Duodenal mucosa (tissue), 2 donors: ENCODE measurements at regions not wholly inside any gene's neighbourhood (a gene's known extent, or its start where the extent isn't known, plus 50 kb on each side); places are given as distances from the start of the nearest gene placed in this dataset.

Experiments
- H3K27ac ChIP-seq: one replicate; pipeline ENCODE4 v1.7.0; 2013; ENCODE audit warnings: low read depth, low read length
- H3K27me3 ChIP-seq, 2 donors: one replicate each; pipeline ENCODE4 v1.7.0; 2013; ENCODE audit warnings: low read length in 2 of 2, control low read depth in 1 of 2; ENCODE audit not compliant: insufficient read depth in 2 of 2, control insufficient read depth in 1 of 2
- H3K36me3 ChIP-seq, 2 donors: one replicate each; pipeline ENCODE4 v1.7.0; 2013; ENCODE audit warnings: low read length in 2 of 2, control low read depth in 1 of 2; ENCODE audit not compliant: insufficient read depth in 2 of 2, control insufficient read depth in 1 of 2
- H3K4me1 ChIP-seq, 2 donors: one replicate each; pipeline ENCODE4 v1.7.0; 2013; ENCODE audit warnings: low read length in 2 of 2, control low read depth in 1 of 2; ENCODE audit not compliant: insufficient read depth in 2 of 2, control insufficient read depth in 1 of 2
- H3K4me3 ChIP-seq, 2 donors: one replicate each; pipeline ENCODE4 v1.7.0; 2013; ENCODE audit warnings: low read length in 2 of 2, low read depth in 1 of 2
- H3K9ac ChIP-seq, 2 donors: one replicate each; pipeline ENCODE4 v1.7.0; 2013; ENCODE audit warnings: low read length in 2 of 2, low read depth in 1 of 2
- H3K9me3 ChIP-seq, 2 donors: one replicate each; pipeline ENCODE4 v1.7.0; 2013; ENCODE audit warnings: low read length in 2 of 2, control low read depth in 1 of 2; ENCODE audit not compliant: control insufficient read depth in 1 of 2

- Histone ChIP-seq H3K9me3 (no peaks in the 10 kb centered on the region), H3K36me3 (peaks cover 0 to 4% of the 10 kb centered on the region in 2 donors), H3K27ac (no peak overlapping the region), H3K4me3 (no peak overlapping the region), H3K4me1 (peaks cover 0 to 3% of the 10 kb centered on the region in 2 donors), H3K27me3 (no peaks in the 10 kb centered on the region), H3K9ac (no peak overlapping the region)
These were observed 113.1 kb downstream of the C9orf50 start for GRCh38 chr9:129507805-129508204.

DNA sequence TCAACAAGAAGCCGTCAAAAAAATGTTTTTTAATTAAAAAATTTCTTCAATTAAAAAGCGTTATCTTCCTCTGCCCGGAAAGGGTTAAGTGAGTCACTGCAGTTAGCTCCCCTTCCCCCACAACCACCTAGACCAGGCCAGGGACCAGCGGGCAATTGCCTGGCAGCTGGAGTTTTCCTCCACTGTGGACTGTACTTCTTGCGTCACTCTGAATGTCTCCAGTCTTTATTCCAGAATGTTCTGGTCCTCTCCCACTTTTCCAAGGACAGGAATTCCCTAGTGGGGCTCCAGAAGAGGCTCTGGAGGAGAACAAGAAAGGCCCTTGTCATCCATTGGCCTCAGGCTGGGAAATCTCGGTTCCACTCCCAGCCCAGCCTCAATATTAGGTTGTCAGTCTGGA lies 114.0 kb downstream of the C9orf50 start:
- no peaks in the 10 kb centered on the region for H3K9me3 ChIP-seq
- no peak overlapping the region for H3K27ac ChIP-seq
- H3K9ac ChIP-seq, result no peak overlapping the region
- no peaks in the 10 kb centered on the region for H3K27me3 ChIP-seq
- peaks cover 0 to 4% of the 10 kb centered on the region in 2 donors for H3K36me3 ChIP-seq
- H3K4me3 ChIP-seq, result no peak overlapping the region
- peaks cover 0 to 3% of the 10 kb centered on the region in 2 donors for H3K4me1 ChIP-seq

- Histone ChIP-seq H3K9ac (no peak overlapping the region), H3K4me1 (peaks cover 0 to 3% of the 10 kb centered on the region in 2 donors), H3K4me3 (no peak overlapping the region), H3K36me3 (peaks cover 0 to 4% of the 10 kb centered on the region in 2 donors), H3K27ac (no peak overlapping the region), H3K9me3 (no peaks in the 10 kb centered on the region), H3K27me3 (no peaks in the 10 kb centered on the region)
These were observed 114.9 kb downstream of the C9orf50 start for GRCh38 chr9:129506041-129506440.

- no peaks in the 10 kb centered on the region for H3K27me3 ChIP-seq
- H3K36me3 ChIP-seq, result peaks cover 0 to 4% of the 10 kb centered on the region in 2 donors
- no peak overlapping the region for H3K4me3 ChIP-seq
- no peaks in the 10 kb centered on the region for H3K9me3 ChIP-seq
- H3K4me1 ChIP-seq, result peaks cover 0 to 6% of the 10 kb centered on the region in 2 donors
- H3K9ac ChIP-seq, result no peak overlapping the region
- H3K27ac ChIP-seq, result no peak overlapping the region
These were observed 115.5 kb downstream of the C9orf50 start for GRCh38 chr9:129505270-129505902.

GRCh38 chr9:129504404-129504803 lies 116.5 kb downstream of the C9orf50 start:
- Histone ChIP-seq H3K36me3 (peaks cover 0 to 4% of the 10 kb centered on the region in 2 donors), H3K27ac (no peak overlapping the region), H3K9me3 (no peaks in the 10 kb centered on the region)

GRCh38 chr9:129501771-129502319 lies 119.1 kb downstream of the C9orf50 start:
- Histone ChIP-seq H3K4me3 (no peak overlapping the region), H3K4me1 (peaks cover 11 to 12% of the 10 kb centered on the region in 2 donors), H3K27ac (no peak overlapping the region), H3K27me3 (no peaks in the 10 kb centered on the region), H3K9me3 (no peaks in the 10 kb centered on the region), H3K36me3 (peaks cover 0 to 4% of the 10 kb centered on the region in 2 donors), H3K9ac (no peak overlapping the region)

More at GRCh38 chr9:129504404-129504803, 116.5 kb downstream of the C9orf50 start:
- Histone ChIP-seq H3K4me1 (peaks cover 0 to 11% of the 10 kb centered on the region in 2 donors), H3K4me3 (no peak overlapping the region), H3K9ac (no peak overlapping the region), H3K27me3 (no peaks in the 10 kb centered on the region)

DNA sequence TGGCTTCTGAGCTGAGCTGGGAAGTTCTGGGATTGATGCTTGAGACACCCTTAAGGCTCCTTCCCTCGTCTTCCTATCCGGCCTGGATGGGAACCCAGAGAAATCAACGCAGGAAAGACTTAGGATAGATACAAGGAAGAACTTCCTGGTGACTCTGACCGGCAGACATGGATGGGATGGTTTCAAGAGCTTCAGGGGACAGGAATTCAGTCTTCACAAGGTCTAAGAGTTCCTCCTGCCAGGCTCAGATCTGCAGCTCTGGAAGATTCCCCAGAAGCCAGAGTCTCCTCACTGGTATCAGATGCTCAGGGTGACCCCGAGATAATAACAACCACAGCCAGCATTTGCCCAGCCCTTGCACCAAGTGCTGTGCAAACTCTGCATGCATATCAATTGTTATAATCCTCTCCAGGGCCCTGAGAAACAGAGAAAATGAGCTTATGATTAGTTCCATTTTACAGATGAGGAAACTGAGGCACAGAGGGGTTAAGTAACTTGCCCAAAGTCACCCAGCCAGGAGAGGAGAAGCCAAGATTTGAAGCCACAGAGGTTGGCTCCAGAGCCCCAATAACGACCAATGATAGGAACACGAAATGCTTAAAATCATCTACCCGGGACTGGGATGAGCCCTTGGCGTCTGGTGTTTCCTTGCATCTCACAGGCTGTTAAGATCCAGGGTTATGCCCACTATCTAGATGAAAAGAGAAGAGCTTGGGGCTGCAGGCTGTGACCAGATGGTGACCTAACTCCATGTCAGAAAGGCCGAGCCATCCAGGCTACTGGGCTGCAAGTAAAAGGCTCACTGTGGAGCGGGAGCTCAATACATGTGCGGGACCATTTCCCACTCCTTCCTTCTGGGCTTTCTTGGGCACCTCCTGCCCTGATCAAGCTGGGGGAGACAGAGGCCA lies 119.8 kb downstream of the C9orf50 start:
- Histone ChIP-seq H3K36me3 (peaks cover 0 to 4% of the 10 kb centered on the region in 2 donors), H3K9ac (no peak overlapping the region), H3K4me3 (no peak overlapping the region), H3K27ac (no peak overlapping the region), H3K9me3 (no peaks in the 10 kb centered on the region), H3K27me3 (no peaks in the 10 kb centered on the region), H3K4me1 (peaks cover 11 to 16% of the 10 kb centered on the region in 2 donors)

GRCh38 chr9:129500161-129500862 lies 120.6 kb downstream of the C9orf50 start:
- Histone ChIP-seq H3K4me1 (peaks cover 12 to 24% of the 10 kb centered on the region in 2 donors), H3K27me3 (no peaks in the 10 kb centered on the region), H3K36me3 (peaks cover 0 to 4% of the 10 kb centered on the region in 2 donors), H3K9ac (no peak overlapping the region), H3K4me3 (no peak overlapping the region), H3K27ac (no peak overlapping the region), H3K9me3 (no peaks in the 10 kb centered on the region)

GRCh38 chr9:129498451-129499384 lies 122.2 kb downstream of the C9orf50 start:
- Histone ChIP-seq H3K4me1 (peaks cover 18 to 33% of the 10 kb centered on the region in 2 donors), H3K36me3 (peaks cover 0 to 1% of the 10 kb centered on the region in 2 donors), H3K9ac (peak overlapping the region in 1 of 2 donors; percentile 47), H3K4me3 (no peak overlapping the region), H3K27me3 (no peaks in the 10 kb centered on the region), H3K9me3 (no peaks in the 10 kb centered on the region), H3K27ac (peak overlapping the region; percentile 65)
